RWPE1 (cell line): ENCODE measurements at regions not wholly inside any gene's neighbourhood (a gene's known extent, or its start where the extent isn't known, plus 50 kb on each side); places are given as distances from the start of the nearest gene placed in this dataset.

Experiments used
- CTCF ChIA-PET: fragments of 350-600 bp; sonication (Branson Sonifier 250); formaldehyde crosslinking; extraction: SDS; loops from one replicate; lab custom pipeline; 2021; lab: Yijun Ruan, JAX
- POLR2A ChIA-PET: fragments of 400-600 bp; formaldehyde crosslinking; extraction: SDS; loops from one replicate; lab custom pipeline; 2020; ENCODE audit warnings: antibody characterized with exemption; ENCODE audit not compliant: low non-redundant PET; lab: Yijun Ruan, JAX
- DNase-seq: peaks from one replicate; pipeline ENCODE4 v3.0.0; 2012; ENCODE audit warnings: low spot score
- H3K27ac ChIP-seq: fragments of 450-650 bp; 2 replicates; pipeline ENCODE4 v1.5.1; 2017
- CTCF ChIP-seq: fragments of 450-650 bp; conservative IDR thresholded peaks from 2 replicates; pipeline ENCODE4 v1.5.1; 2017; ENCODE audit warnings: low read depth, mild to moderate bottlenecking

- POLR2A ChIA-PET = no interaction called here
- H3K27ac ChIP-seq = no peak overlapping the region
Measured at GRCh38 chr11:44454666-44455065, 110.8 kb upstream of the CD82 start.

GRCh38 chr11:44456544-44457300 lies 108.7 kb upstream of the CD82 start:
- TF ChIP-seq CTCF = 0 out of 2 replicates have a peak, but pooled peaks have one; percentile 12
- CTCF ChIA-PET = interaction anchor here (0.7 kb wide), 1 partner anchor 250 kb away, joined by 3 read pairs; no protein-coding TSS in a partner anchor
- POLR2A ChIA-PET = no interaction called here
- H3K27ac ChIP-seq = no peak overlapping the region
- peak; percentile 10 for DNase-seq

More at GRCh38 chr11:44454666-44455065, 110.8 kb upstream of the CD82 start:
- no peak for DNase-seq
- no peak for TF ChIP-seq CTCF
- CTCF ChIA-PET = interaction anchor here (0.6 to 0.7 kb wide), 2 partner anchors 9 to 52 kb away, joined by 3 to 5 read pairs; no protein-coding TSS in a partner anchor

GRCh38 chr11:44457862-44458261 lies 107.6 kb upstream of the CD82 start:
- POLR2A ChIA-PET = no interaction called here
- no peak for TF ChIP-seq CTCF
- no peak overlapping the region for H3K27ac ChIP-seq
- CTCF ChIA-PET = interaction anchor here (0.5 kb wide), 1 partner anchor 579 kb away, joined by 5 read pairs; no protein-coding TSS in a partner anchor
- DNase-seq = no peak

GRCh38 chr11:44463751-44464150 lies 101.7 kb upstream of the CD82 start:
- no peak overlapping the region for H3K27ac ChIP-seq
- no peak for TF ChIP-seq CTCF
- POLR2A ChIA-PET = no interaction called here
- DNase-seq = no peak
- CTCF ChIA-PET = interaction anchor here (0.6 kb wide), 2 partner anchors 9 to 69 kb away, joined by 3 to 5 read pairs; no protein-coding TSS in a partner anchor

GRCh38 chr11:44464741-44465140 lies 100.7 kb upstream of the CD82 start:
- DNase-seq = no peak
- ChIA-PET CTCF (no interaction called here), POLR2A (no interaction called here)
- TF ChIP-seq CTCF = no peak
- no peak overlapping the region for H3K27ac ChIP-seq

- TF ChIP-seq CTCF = no peak
- ChIA-PET CTCF (no interaction called here), POLR2A (no interaction called here)
Measured at GRCh38 chr11:44466531-44467205, 98.8 kb upstream of the CD82 start.

More at GRCh38 chr11:44466531-44467205, 98.8 kb upstream of the CD82 start:
- DNase-seq = no peak
- no peak overlapping the region for H3K27ac ChIP-seq
